HEK293T (cell line): ENCODE measurements at regions not wholly inside any gene's neighbourhood (a gene's known extent, or its start where the extent isn't known, plus 50 kb on each side); places are given as distances from the start of the nearest gene placed in this dataset.
"Not testable (repeated sequence)": the region's sequence is repeated elsewhere in the genome, so short reads cannot be mapped to it uniquely, and the experiment has no call there.

Source experiments
- BHLHE40 ChIP-seq: fragments of 450-650 bp; IDR thresholded peaks from 2 replicates; pipeline ENCODE4 v1.6.1; 2016; ENCODE audit warnings: mild to moderate bottlenecking, moderate library complexity, borderline replicate concordance
- CTBP1 ChIP-seq: fragments of 450-650 bp; IDR thresholded peaks from 2 replicates; pipeline ENCODE4 v1.6.1; 2016; ENCODE audit warnings: borderline replicate concordance
- ELF4 ChIP-seq: fragments of 450-650 bp; IDR thresholded peaks from 2 replicates; pipeline ENCODE4 v1.6.1; 2017; ENCODE audit warnings: antibody characterized with exemption
- FOXA1 ChIP-seq: fragments of 450-650 bp; IDR thresholded peaks from 2 replicates; pipeline ENCODE4 v1.6.1; 2016; ENCODE audit warnings: mild to moderate bottlenecking
- FOXK2 ChIP-seq: fragments of 450-650 bp; IDR thresholded peaks from 2 replicates; pipeline ENCODE4 v1.6.1; 2016; ENCODE audit warnings: mild to moderate bottlenecking
- FOXM1 ChIP-seq: fragments of 450-650 bp; IDR thresholded peaks from 2 replicates; pipeline ENCODE4 v1.6.1; 2017; ENCODE audit warnings: mild to moderate bottlenecking, borderline replicate concordance
- HDGF ChIP-seq: fragments of 450-650 bp; IDR thresholded peaks from 2 replicates; pipeline ENCODE4 v1.6.1; 2017; ENCODE audit warnings: antibody characterized with exemption, borderline replicate concordance
- L3MBTL2 ChIP-seq: fragments of 450-650 bp; conservative IDR thresholded peaks from 2 replicates; pipeline ENCODE4 v1.6.1; 2016; ENCODE audit warnings: mild to moderate bottlenecking
- PKNOX1 ChIP-seq: fragments of 450-650 bp; IDR thresholded peaks from 2 replicates; pipeline ENCODE4 v1.6.1; 2016
- SUZ12 ChIP-seq: fragments of 450-650 bp; IDR thresholded peaks from 2 replicates; pipeline ENCODE4 v1.6.1; 2016; ENCODE audit warnings: mild to moderate bottlenecking
- ZNF384 ChIP-seq: fragments of 450-650 bp; IDR thresholded peaks from 2 replicates; pipeline ENCODE4 v1.6.1; 2016

DNA sequence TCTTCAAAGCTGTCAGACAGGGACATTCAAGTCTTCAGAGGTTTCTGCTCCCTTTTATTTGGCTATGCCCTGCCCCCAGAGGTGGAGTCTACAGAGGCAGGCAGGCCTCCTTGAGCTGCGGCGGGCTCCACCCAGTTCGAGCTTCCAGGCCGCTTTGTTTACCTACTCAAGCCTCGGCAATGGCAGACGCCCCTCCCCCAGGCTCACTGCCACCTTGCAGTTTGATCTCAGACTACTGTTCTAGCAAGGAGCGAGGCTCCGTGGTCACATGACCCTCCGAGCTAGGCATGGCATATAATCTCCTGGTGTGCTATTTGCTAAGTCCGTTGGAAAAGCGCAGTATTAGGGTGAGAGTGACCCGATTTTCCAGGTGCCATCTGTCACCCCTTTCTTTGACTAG lies 462.6 kb upstream of the HS3ST5 start:
- not testable (repeated sequence) for TF ChIP-seq BHLHE40, SUZ12, FOXK2, CTBP1, FOXM1, ZNF384, HDGF, PKNOX1, FOXA1, ELF4, L3MBTL2
